ENCODE measurements at regions not wholly inside any gene's neighbourhood (a gene's known extent, or its start where the extent isn't known, plus 50 kb on each side); places are given as distances from the start of the nearest gene placed in this dataset.

GRCh38 chr9:108197899-108198298 is 657.9 kb downstream of the ACTL7B start:
- no peak for DNase-seq

GRCh38 chr9:108197008-108197365 is 658.8 kb downstream of the ACTL7B start:
- DNase-seq = no peak
- Histone ChIP-seq H3K4me3 (no peak overlapping the region), H3K4me1 (no peaks in the 10 kb centered on the region), H3K36me3 (no peaks in the 10 kb centered on the region), H3K27me3 (no peaks in the 10 kb centered on the region), H3K9me3 (no peaks in the 10 kb centered on the region), H3K27ac (no peak overlapping the region)
- no peak for TF ChIP-seq CTCF (IDR thresholded peaks at IDR 0.05)

More at GRCh38 chr9:108197899-108198298, 657.9 kb downstream of the ACTL7B start:
- Histone ChIP-seq H3K4me1 (no peaks in the 10 kb centered on the region), H3K27me3 (no peaks in the 10 kb centered on the region), H3K36me3 (no peaks in the 10 kb centered on the region), H3K27ac (no peak overlapping the region), H3K9me3 (no peaks in the 10 kb centered on the region), H3K4me3 (no peak overlapping the region)
- TF ChIP-seq CTCF (IDR thresholded peaks at IDR 0.05) (no peak), POLR2A (IDR thresholded peaks at IDR 0.05) (no peak)

- Histone ChIP-seq H3K27me3 (no peaks in the 10 kb centered on the region), H3K4me1 (no peaks in the 10 kb centered on the region), H3K27ac (no peak overlapping the region), H3K9me3 (no peaks in the 10 kb centered on the region), H3K36me3 (no peaks in the 10 kb centered on the region), H3K4me3 (no peak overlapping the region)
- no peak for DNase-seq
- TF ChIP-seq CTCF (IDR thresholded peaks at IDR 0.05) (peak in 3 of 6 experiments; percentile 30 to 50 (median 41)), POLR2A (IDR thresholded peaks at IDR 0.05) (no peak)
Measured at GRCh38 chr9:108196332-108197007, 659.3 kb downstream of the ACTL7B start.

GRCh38 chr9:108194154-108194553 is 661.6 kb downstream of the ACTL7B start:
- TF ChIP-seq POLR2A (IDR thresholded peaks at IDR 0.05) (no peak), CTCF (IDR thresholded peaks at IDR 0.05) (no peak)

GRCh38 chr9:108193026-108193710 is 662.6 kb downstream of the ACTL7B start:
- H3K27ac ChIP-seq = no peak overlapping the region
- H3K4me3 ChIP-seq = no peak overlapping the region
- no peak for TF ChIP-seq CTCF (IDR thresholded peaks at IDR 0.05)
- TF ChIP-seq POLR2A (IDR thresholded peaks at IDR 0.05) = no peak
- no peak for DNase-seq
- no peaks in the 10 kb centered on the region for H3K4me1 ChIP-seq
- no peaks in the 10 kb centered on the region for H3K9me3 ChIP-seq
- H3K27me3 ChIP-seq = no peaks in the 10 kb centered on the region
- no peaks in the 10 kb centered on the region for H3K36me3 ChIP-seq

More at GRCh38 chr9:108194154-108194553, 661.6 kb downstream of the ACTL7B start:
- no peaks in the 10 kb centered on the region for H3K4me1 ChIP-seq
- DNase-seq = no peak
- no peaks in the 10 kb centered on the region for H3K27me3 ChIP-seq
- H3K27ac ChIP-seq = no peak overlapping the region
- no peaks in the 10 kb centered on the region for H3K9me3 ChIP-seq
- no peaks in the 10 kb centered on the region for H3K36me3 ChIP-seq
- H3K4me3 ChIP-seq = no peak overlapping the region
